Mucosa of descending colon (tissue), 3 donors: ENCODE measurements at regions not wholly inside any gene's neighbourhood (a gene's known extent, or its start where the extent isn't known, plus 50 kb on each side); places are given as distances from the start of the nearest gene placed in this dataset.
A peak's percentile ranks its signal among the peaks of the same experiment; 100 is the strongest.

Experiments used
- ATAC-seq: fragments of 200-7000 bp; cut with Tn5 transposase; one replicate; pipeline ENCODE4 v1.9.1; 2020; ENCODE audit warnings: mild to moderate bottlenecking, moderate library complexity
- DNase-seq, 3 donors: peaks; one replicate each; pipeline ENCODE4 v3.0.0-alpha.2; 2020
- H3K36me3 ChIP-seq: fragments of 200-600 bp; one replicate; pipeline ENCODE4 v1.8.0; 2021; ENCODE audit warnings: low read depth, mild to moderate bottlenecking
- H3K4me1 ChIP-seq: fragments of 200-600 bp; one replicate; pipeline ENCODE4 v1.8.0; 2021; ENCODE audit warnings: low read depth, mild to moderate bottlenecking
- H3K4me3 ChIP-seq: fragments of 200-600 bp; one replicate; pipeline ENCODE4 v1.8.0; 2021; ENCODE audit warnings: mild to moderate bottlenecking
- H3K9me3 ChIP-seq: fragments of 200-600 bp; one replicate; pipeline ENCODE4 v1.8.0; 2021; ENCODE audit warnings: mild to moderate bottlenecking
- intact Hi-C, 2 donors: fragments of 100-400 bp; cut with DNase I in 1 of 2; cut with micrococcal nuclease in 1 of 2; formaldehyde crosslinking; loops; one replicate each; pipeline versions ENCODE4 v1.11.0 to v1.11.1; 2022; cut with DNase I, micrococcal nuclease
- TF ChIP-seq, protein P1 (sequence below): fragments of 200-600 bp; IDR thresholded peaks from one replicate; pipeline ENCODE4 v1.8.0; 2022; ENCODE audit warnings: antibody characterized with exemption, mild to moderate bottlenecking
- donor health status: DM: no; HTN: no; CAD: no; lungs with moderate emphysema.
- donor health status: DM: no; HTN: no; CAD: no.
- donor health status: DM: no; HTN: yes; CAD: no.

DNA sequence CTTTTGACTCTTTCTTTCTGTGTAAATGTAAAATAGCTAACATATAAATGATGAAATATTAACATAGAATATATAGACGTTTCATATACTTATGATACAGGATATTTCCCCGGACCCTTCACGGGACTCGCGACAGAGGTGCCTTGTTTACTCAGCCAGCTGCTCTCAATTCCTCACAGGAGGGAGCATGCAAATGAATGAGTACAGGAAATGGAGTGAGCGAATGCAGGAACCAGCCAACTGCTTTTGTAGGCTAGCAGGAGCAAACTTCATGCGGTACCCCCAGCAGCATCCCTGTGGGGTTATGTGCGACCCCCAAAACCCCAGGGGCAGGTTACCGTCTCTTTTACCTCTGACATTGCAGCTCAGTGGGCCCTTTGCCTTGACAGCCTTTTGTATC lies 110.3 kb upstream of the PDHA2 start:
- TF ChIP-seq, protein P1, sequence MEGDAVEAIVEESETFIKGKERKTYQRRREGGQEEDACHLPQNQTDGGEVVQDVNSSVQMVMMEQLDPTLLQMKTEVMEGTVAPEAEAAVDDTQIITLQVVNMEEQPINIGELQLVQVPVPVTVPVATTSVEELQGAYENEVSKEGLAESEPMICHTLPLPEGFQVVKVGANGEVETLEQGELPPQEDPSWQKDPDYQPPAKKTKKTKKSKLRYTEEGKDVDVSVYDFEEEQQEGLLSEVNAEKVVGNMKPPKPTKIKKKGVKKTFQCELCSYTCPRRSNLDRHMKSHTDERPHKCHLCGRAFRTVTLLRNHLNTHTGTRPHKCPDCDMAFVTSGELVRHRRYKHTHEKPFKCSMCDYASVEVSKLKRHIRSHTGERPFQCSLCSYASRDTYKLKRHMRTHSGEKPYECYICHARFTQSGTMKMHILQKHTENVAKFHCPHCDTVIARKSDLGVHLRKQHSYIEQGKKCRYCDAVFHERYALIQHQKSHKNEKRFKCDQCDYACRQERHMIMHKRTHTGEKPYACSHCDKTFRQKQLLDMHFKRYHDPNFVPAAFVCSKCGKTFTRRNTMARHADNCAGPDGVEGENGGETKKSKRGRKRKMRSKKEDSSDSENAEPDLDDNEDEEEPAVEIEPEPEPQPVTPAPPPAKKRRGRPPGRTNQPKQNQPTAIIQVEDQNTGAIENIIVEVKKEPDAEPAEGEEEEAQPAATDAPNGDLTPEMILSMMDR: no peak
- Histone ChIP-seq H3K4me3 (no peak overlapping the region), H3K4me1 (no peaks in the 10 kb centered on the region), H3K36me3 (no peaks in the 10 kb centered on the region), H3K9me3 (no peaks in the 10 kb centered on the region)
- DNase-seq (peak in 1 of 3 donors; percentile 9), ATAC-seq (no peak)
- intact Hi-C loops: no loop called here

DNA sequence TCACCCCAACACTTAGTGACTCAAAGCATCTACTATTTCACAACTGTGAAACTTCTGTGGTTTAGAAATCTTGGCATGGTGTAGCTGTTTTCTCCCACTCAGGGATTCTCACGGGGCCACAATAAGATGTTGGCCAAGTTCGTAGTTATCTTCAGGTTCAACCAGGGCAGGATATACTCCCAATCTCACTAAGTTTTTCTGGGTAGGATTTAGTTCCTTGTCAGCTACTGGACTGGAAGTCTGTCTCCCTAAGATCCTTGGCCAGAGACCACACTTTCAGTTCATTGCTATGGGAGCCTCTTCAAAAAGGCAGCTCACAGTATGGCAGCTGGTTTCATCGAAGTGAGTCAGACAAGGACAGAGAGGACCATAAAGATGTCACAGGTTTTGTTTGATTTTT lies 111.7 kb upstream of the PDHA2 start:
- H3K4me1 ChIP-seq: no peaks in the 10 kb centered on the region
- no peak for ATAC-seq
- H3K9me3 ChIP-seq: no peaks in the 10 kb centered on the region
- H3K4me3 ChIP-seq: no peak overlapping the region
- no peaks in the 10 kb centered on the region for H3K36me3 ChIP-seq
- TF ChIP-seq, protein P1: no peak
- intact Hi-C loops: no loop called here
- DNase-seq: no peak

DNA sequence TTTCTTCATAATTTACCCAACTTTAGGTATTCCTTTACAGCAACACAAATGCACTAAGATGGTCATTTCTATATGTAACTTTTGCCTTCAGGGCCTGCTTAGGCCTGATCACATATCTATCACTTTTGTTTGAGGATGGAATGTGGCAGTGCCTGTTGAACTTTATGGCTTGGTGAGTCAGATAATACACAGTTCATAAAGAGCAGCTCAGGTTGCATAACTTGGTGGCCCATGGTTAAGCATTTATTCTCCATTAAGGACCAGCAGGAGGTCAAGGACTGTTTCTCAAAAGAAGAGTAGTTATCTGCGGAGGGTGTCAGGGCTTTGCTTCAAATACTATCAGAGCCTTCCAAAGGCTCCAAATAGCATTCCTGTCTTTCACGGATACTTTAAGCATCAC lies 124.1 kb upstream of the PDHA2 start:
- Histone ChIP-seq H3K9me3 (no peaks in the 10 kb centered on the region), H3K4me3 (no peak overlapping the region), H3K36me3 (no peaks in the 10 kb centered on the region), H3K4me1 (no peaks in the 10 kb centered on the region)
- TF ChIP-seq, protein P1: no peak
- DNase-seq (no peak), ATAC-seq (no peak)
- intact Hi-C loops: no loop called here

DNA sequence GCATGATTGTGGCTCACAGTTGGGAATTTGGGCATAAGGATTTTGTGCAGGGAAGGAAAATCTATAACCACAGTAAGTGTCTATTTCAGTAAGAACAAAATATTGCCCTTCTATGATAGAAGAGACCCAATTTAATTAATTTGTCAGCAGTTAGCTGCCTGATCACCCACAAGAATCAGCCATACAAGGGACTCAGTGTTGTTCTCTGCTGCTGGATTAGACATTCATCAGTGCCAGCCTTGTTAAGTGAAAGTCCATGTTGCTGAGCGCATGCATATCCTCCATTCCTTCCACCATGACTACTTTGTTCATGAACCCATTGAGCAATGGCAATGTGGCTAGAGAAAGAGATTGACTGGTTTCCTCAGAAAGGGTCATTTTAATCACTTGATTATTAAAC lies 125.3 kb upstream of the PDHA2 start:
- no peak for DNase-seq
- intact Hi-C loops: no loop called here
- TF ChIP-seq, protein P1: no peak
- Histone ChIP-seq H3K4me1 (no peaks in the 10 kb centered on the region), H3K4me3 (no peak overlapping the region), H3K9me3 (no peaks in the 10 kb centered on the region), H3K36me3 (no peaks in the 10 kb centered on the region)
- ATAC-seq: no peak

DNA sequence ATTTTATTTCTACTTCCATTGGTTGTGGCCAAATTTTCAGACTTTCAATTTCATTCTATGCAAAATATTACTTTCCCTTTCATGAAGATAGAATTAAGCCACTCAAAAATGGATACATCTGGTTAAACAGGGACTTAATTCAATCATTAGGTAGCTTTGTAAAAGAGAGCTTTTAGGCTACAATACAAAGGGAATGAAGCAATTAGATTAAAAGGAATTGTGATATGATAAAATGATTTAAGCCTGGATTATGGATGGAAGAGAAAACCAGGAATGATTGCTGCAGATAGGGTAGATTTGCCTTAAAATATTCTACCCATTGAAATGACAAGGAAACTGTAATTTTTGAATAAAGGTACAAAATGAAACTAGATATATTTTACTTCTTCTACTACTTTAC lies 134.6 kb upstream of the PDHA2 start:
- Histone ChIP-seq H3K4me1 (no peaks in the 10 kb centered on the region), H3K4me3 (no peak overlapping the region), H3K9me3 (peaks cover 2% of the 10 kb centered on the region), H3K36me3 (no peaks in the 10 kb centered on the region)
- ATAC-seq (no peak), DNase-seq (no peak)
- TF ChIP-seq, protein P1: no peak
- intact Hi-C loops: no loop called here

DNA sequence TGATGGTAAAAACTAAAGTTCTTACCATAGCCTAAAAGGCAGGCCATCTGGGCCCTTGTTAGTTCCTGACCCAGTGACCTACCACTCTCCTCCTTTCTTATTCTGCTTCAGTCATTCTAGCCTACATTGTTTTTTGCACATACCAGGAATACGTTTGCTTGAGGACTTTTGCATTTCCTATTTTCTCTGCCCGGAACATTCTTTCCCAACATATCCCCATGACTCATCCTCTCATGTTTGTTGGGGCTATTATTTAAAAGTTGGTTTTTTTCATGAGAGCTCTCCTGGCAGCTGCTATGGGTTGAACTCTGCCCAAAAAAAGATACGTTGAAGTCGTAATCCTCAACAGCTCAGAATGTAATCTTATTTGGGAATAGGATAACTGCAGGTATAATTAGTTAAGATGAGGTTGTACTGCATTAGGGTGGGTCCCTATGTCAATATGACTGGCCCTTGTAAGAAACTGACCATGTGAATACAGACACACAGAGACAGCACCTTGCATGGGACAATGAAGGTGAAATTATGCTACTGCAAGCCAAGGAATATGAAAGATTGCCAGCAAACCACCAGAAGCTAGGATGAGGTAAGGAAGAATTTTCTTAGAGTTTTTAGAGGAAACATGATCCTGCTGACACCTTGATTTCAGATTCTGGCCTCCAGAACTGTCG lies 138.3 kb upstream of the PDHA2 start:
- H3K9me3 ChIP-seq: peaks cover 2% of the 10 kb centered on the region
- ATAC-seq: no peak
- TF ChIP-seq, protein P1: no peak
- no peak for DNase-seq
- H3K4me3 ChIP-seq: no peak overlapping the region
- no peaks in the 10 kb centered on the region for H3K4me1 ChIP-seq
- no peaks in the 10 kb centered on the region for H3K36me3 ChIP-seq
- intact Hi-C loops: no loop called here
